HEK293T (cell line): ENCODE measurements at regions not wholly inside any gene's neighbourhood (a gene's known extent, or its start where the extent isn't known, plus 50 kb on each side); places are given as distances from the start of the nearest gene placed in this dataset.

Experiments used
- ARNT ChIP-seq: fragments of 450-650 bp; IDR thresholded peaks from 2 replicates; pipeline ENCODE4 v1.6.1; 2017; ENCODE audit warnings: mild to moderate bottlenecking
- BHLHE40 ChIP-seq: fragments of 450-650 bp; IDR thresholded peaks from 2 replicates; pipeline ENCODE4 v1.6.1; 2016; ENCODE audit warnings: mild to moderate bottlenecking, moderate library complexity, borderline replicate concordance
- ELF4 ChIP-seq: fragments of 450-650 bp; IDR thresholded peaks from 2 replicates; pipeline ENCODE4 v1.6.1; 2017; ENCODE audit warnings: antibody characterized with exemption
- FOXK2 ChIP-seq: fragments of 450-650 bp; IDR thresholded peaks from 2 replicates; pipeline ENCODE4 v1.6.1; 2016; ENCODE audit warnings: mild to moderate bottlenecking
- NFRKB ChIP-seq: fragments of 450-650 bp; IDR thresholded peaks from 2 replicates; pipeline ENCODE4 v1.6.1; 2016; ENCODE audit warnings: mild to moderate bottlenecking, moderate library complexity
- SP1 ChIP-seq: fragments of 450-650 bp; IDR thresholded peaks from 2 replicates; pipeline ENCODE4 v1.6.1; 2017
- SUZ12 ChIP-seq: fragments of 450-650 bp; IDR thresholded peaks from 2 replicates; pipeline ENCODE4 v1.6.1; 2016; ENCODE audit warnings: mild to moderate bottlenecking

DNA sequence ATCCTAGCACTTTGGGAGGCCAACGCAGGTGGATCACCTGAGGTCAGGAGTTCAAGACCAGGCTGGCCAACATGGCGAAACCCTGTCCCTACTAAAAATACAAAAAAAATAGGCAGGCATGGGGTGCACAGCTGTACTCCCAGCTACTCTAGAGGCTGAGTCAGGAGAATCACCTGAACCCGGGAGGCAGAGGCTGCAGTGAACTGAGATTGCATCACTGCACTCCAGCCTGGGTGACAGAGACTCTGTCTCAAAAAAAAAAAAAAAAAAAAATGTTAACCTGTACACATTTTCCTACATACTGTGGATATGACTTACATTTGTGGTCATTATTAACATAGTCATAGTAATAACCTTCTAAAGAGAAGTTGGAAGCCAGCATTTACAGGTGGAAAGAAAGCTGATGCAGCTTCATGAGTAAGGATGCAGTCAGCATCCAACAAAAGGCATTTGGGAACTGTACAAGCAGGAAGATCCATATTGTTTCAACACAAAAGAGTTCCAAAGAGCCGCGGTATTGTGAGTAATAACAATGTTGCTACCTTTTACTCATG is 186.2 kb downstream of the GPX5 start:
- TF ChIP-seq NFRKB (no peak), FOXK2 (no peak), SP1 (no peak), ARNT (no peak), ELF4 (no peak), SUZ12 (no peak), BHLHE40 (no peak)
